HG03565 (cell line): ENCODE measurements at regions not wholly inside any gene's neighbourhood (a gene's known extent, or its start where the extent isn't known, plus 50 kb on each side); places are given as distances from the start of the nearest gene placed in this dataset.
"Not testable (repeated sequence)": the region's sequence is repeated elsewhere in the genome, so short reads cannot be mapped to it uniquely, and the experiment has no call there.

Experiments
- ATAC-seq: cut with Tn5 transposase; IDR thresholded peaks from one replicate; pipeline ENCODE4 v1.9.1; 2021; ENCODE audit warnings: mild to moderate bottlenecking, moderate library complexity; ENCODE audit not compliant: unreplicated experiment

DNA sequence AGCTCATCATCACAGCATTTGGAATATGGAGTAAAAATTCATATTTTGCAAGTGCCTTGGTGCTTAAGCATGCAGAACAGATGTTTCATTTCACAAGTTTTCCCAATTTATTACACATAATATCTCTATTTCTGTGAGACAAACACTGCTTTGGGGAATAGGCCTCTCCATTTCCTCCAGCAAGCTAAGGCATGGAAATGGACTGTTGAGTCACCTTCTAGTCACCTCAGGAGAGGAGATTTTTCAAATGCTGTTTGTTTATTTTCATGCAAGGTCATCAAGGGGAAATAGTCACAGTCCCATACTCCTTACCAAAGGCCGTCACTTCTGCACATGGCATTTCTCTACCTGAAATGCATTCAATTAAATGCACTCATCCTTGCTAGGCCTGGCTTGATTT, 57.4 kb upstream of the NUTM2D start:
- ATAC-seq: not testable (repeated sequence)

DNA sequence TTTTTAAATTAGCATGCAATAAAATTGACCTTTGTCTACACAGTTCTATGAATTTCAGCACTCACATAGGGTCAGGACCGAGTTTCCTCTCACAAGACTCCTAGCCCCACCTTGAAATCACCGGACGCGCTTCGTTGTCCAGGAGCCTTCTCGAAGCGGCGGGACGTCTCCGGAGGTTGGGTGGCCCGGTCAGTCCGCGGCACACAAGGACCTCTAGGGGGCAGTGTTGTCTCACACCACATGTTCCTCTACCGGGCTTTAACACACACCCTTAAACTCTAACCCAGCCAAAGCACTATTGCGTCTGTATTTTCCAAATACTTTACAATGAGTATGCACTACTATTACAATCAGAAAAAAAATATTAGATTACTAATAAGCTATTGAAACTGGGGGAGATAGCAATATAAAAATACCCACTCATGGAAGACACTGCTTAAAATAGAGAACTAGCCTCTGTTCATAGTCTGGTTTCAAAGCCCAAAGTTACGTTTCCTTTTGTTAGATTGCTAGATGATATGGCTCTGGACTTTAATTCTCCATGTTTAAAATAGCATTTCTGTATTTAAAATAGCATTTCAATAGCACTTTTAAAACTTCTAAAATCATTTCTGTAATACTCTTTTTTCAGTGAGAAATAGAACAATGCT, 56.0 kb upstream of the NUTM2D start:
- peak; percentile 72 for ATAC-seq

DNA sequence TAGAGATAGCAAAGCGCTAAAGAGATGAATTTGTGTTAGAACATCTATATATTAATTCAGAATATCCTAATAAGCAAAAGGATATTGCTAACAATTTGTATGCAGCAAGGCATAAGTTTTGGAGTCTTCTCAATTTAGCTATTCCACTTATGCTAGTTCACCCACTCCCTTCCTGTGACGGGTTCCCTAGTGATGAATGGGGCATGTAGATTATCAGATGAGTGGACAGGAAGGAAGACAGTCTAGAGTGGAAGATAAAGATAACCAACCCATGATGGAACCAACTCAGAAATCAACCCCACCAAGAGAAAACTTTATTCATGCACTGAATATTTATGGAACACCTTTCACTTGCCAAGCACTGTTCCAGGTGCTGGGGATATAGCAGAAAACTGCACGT, 55.4 kb upstream of the NUTM2D start:
- ATAC-seq: not testable (repeated sequence)

DNA sequence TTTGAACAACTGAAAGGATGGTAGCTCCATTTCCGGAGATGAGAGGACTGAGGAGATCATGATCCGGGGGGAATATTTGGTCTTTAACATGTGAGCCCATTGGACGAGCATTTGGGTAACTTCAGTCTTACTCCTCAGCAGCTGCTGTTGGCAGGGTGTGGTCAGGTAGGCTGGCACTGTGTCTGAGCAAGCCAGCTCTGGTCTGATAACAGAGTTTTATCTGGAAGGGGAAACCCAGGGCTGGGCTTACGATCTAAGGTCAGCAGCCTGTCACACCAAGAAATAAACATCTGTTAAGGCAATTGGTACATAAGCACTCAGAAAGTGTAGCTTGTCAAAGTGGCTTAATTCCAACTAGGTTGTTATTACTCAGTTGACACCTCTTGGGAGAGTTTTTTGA, 53.8 kb upstream of the NUTM2D start:
- not testable (repeated sequence) for ATAC-seq

DNA sequence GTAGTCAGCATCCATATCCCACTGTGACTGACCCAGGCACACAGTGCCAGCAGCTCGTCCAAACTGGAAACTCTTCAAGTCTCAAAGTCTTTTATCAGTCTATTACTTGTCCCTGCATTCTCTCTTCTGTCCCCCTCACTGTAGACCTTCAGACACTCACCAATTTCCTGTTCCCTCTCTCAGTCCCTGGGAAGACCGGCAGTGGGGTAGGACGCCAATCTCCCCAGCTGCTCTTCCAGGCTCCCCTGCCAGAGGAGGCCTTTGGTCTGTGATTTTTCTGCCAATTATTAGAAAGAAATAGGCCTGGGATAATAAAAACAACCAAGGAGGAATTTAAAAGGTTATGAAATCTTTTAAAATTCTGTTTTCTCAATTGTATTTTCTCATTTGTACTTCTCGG, 50.9 kb upstream of the NUTM2D start:
- not testable (repeated sequence) for ATAC-seq
